HG03064 (cell line): ENCODE measurements at regions not wholly inside any gene's neighbourhood (a gene's known extent, or its start where the extent isn't known, plus 50 kb on each side); places are given as distances from the start of the nearest gene placed in this dataset.
"Not testable (repeated sequence)": the region's sequence is repeated elsewhere in the genome, so short reads cannot be mapped to it uniquely, and the experiment has no call there.

Experiments used
- ATAC-seq: cut with Tn5 transposase; IDR thresholded peaks from one replicate; pipeline ENCODE4 v1.9.1; 2021; ENCODE audit warnings: low read depth; ENCODE audit not compliant: unreplicated experiment

- not testable (repeated sequence) for ATAC-seq
These were observed 390.6 kb downstream of the PRIM2 start for GRCh38 chr6:57708061-57708460.

- ATAC-seq: not testable (repeated sequence)
These were observed 405.1 kb downstream of the PRIM2 start for GRCh38 chr6:57722546-57722945.

- ATAC-seq: not testable (repeated sequence)
These were observed 406.5 kb downstream of the PRIM2 start for GRCh38 chr6:57723815-57724401.

- not testable (repeated sequence) for ATAC-seq
These were observed 412.0 kb downstream of the PRIM2 start for GRCh38 chr6:57729407-57729806.

GRCh38 chr6:57730726-57731125, 413.3 kb downstream of the PRIM2 start:
- ATAC-seq: not testable (repeated sequence)

- not testable (repeated sequence) for ATAC-seq
These were observed 430.3 kb downstream of the PRIM2 start for GRCh38 chr6:57747716-57748115.

- not testable (repeated sequence) for ATAC-seq
These were observed 442.4 kb downstream of the PRIM2 start for GRCh38 chr6:57759850-57760249.

GRCh38 chr6:57792720-57793397, 475.4 kb downstream of the PRIM2 start:
- not testable (repeated sequence) for ATAC-seq

- ATAC-seq: not testable (repeated sequence)
These were observed 475.9 kb downstream of the PRIM2 start for GRCh38 chr6:57793398-57793762.

- ATAC-seq: not testable (repeated sequence)
These were observed 482.5 kb downstream of the PRIM2 start for GRCh38 chr6:57799703-57800479.

- ATAC-seq: not testable (repeated sequence)
These were observed 491.2 kb downstream of the PRIM2 start for GRCh38 chr6:57808581-57808980.

GRCh38 chr6:57809454-57809853, 492.0 kb downstream of the PRIM2 start:
- not testable (repeated sequence) for ATAC-seq

- ATAC-seq: not testable (repeated sequence)
These were observed 496.0 kb downstream of the PRIM2 start for GRCh38 chr6:57813271-57814075.

- not testable (repeated sequence) for ATAC-seq
These were observed 498.4 kb downstream of the PRIM2 start for GRCh38 chr6:57815826-57816225.

- ATAC-seq: not testable (repeated sequence)
These were observed 503.9 kb downstream of the PRIM2 start for GRCh38 chr6:57821325-57821724.

- ATAC-seq: not testable (repeated sequence)
These were observed 505.0 kb downstream of the PRIM2 start for GRCh38 chr6:57822448-57822847.

GRCh38 chr6:57822896-57823358, 505.5 kb downstream of the PRIM2 start:
- no peak for ATAC-seq

- ATAC-seq: not testable (repeated sequence)
These were observed 520.3 kb downstream of the PRIM2 start for GRCh38 chr6:57837622-57838209.

GRCh38 chr6:57841551-57841950, 524.1 kb downstream of the PRIM2 start:
- not testable (repeated sequence) for ATAC-seq
